ENCODE measurements at regions not wholly inside any gene's neighbourhood (a gene's known extent, or its start where the extent isn't known, plus 50 kb on each side); places are given as distances from the start of the nearest gene placed in this dataset.

GRCh38 chr5:155914766-155915165, 412.2 kb upstream of the SGCD start:
- TF ChIP-seq POLR2A (IDR thresholded peaks at IDR 0.05; ENCODE audit: low read depth, low read length), result no peak
- TF ChIP-seq TAF1 (IDR thresholded peaks at IDR 0.05; ENCODE audit: borderline replicate concordance, low read depth, low read length), result no peak
- no peak for TF ChIP-seq POLR2AphosphoS5 (IDR thresholded peaks at IDR 0.05; ENCODE audit: low read depth, low read length)

Data from GM12892 (cell line).